MM.1S (cell line): ENCODE measurements at regions not wholly inside any gene's neighbourhood (a gene's known extent, or its start where the extent isn't known, plus 50 kb on each side); places are given as distances from the start of the nearest gene placed in this dataset.

Experiments
- EZH2 ChIP-seq: fragments of 300-600 bp; sonication (generic); optimal IDR thresholded peaks from 2 replicates; pipeline ENCODE3; 2017; ENCODE audit warnings: low read depth, mild to moderate bottlenecking, antibody characterized with exemption, low read length, mixed read lengths
- EZH2phosphoT487 ChIP-seq: fragments of 300-600 bp; sonication (generic); IDR thresholded peaks from 2 replicates; pipeline ENCODE4 v1.6.1; 2018; ENCODE audit warnings: antibody characterized with exemption, low read length
- TF ChIP-seq, protein P1 (sequence below): fragments of 300-600 bp; sonication (generic); IDR thresholded peaks from 2 replicates; pipeline ENCODE4 v1.5.1; 2016; ENCODE audit warnings: antibody characterized with exemption, low read length, mixed read lengths

DNA sequence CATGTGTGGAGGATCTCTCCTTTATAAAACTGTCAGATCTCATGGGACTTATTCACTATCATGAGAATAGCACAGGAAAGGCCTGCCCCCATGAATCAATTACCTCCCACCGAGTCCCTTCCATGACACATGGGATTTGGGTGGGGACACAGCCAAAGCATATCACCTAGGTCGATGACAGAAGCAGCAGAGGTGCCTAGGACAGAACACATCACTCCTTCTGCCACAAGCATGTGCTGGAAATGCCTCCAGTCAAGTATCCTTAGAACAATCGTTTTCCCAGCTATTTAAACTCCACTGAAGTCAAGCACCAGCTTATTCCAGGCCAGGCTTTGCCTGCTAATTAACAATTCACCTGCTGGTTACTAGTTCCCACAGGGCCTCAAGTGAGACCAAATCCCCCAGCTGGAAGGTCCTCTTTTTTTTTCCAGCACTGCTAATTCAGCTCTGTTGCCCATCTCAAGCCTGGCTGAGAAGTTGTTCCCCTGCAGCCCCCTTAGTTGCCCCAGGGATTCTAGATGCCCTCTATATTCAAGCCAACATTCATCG is 212.3 kb upstream of the NUDT4 start:
- TF ChIP-seq, protein P1, sequence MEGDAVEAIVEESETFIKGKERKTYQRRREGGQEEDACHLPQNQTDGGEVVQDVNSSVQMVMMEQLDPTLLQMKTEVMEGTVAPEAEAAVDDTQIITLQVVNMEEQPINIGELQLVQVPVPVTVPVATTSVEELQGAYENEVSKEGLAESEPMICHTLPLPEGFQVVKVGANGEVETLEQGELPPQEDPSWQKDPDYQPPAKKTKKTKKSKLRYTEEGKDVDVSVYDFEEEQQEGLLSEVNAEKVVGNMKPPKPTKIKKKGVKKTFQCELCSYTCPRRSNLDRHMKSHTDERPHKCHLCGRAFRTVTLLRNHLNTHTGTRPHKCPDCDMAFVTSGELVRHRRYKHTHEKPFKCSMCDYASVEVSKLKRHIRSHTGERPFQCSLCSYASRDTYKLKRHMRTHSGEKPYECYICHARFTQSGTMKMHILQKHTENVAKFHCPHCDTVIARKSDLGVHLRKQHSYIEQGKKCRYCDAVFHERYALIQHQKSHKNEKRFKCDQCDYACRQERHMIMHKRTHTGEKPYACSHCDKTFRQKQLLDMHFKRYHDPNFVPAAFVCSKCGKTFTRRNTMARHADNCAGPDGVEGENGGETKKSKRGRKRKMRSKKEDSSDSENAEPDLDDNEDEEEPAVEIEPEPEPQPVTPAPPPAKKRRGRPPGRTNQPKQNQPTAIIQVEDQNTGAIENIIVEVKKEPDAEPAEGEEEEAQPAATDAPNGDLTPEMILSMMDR: no peak
- no peak for TF ChIP-seq EZH2phosphoT487
- TF ChIP-seq EZH2: no peak
